CD4-positive, alpha-beta T cell treated with Interleukin-17A for 1 hour (primary cell): ENCODE measurements at regions not wholly inside any gene's neighbourhood (a gene's known extent, or its start where the extent isn't known, plus 50 kb on each side); places are given as distances from the start of the nearest gene placed in this dataset.
"Not testable (repeated sequence)": the region's sequence is repeated elsewhere in the genome, so short reads cannot be mapped to it uniquely, and the experiment has no call there.

Source experiments
- DNase-seq: peaks from one replicate; pipeline ENCODE4 v3.0.0-alpha.2; 2020

- DNase-seq = no peak
These were observed 196.8 kb downstream of the ADRA2A start for GRCh38 chr10:111273635-111274034.

- DNase-seq = no peak
These were observed 198.3 kb downstream of the ADRA2A start for GRCh38 chr10:111275091-111275490.

GRCh38 chr10:111277661-111278060 is 200.8 kb downstream of the ADRA2A start:
- no peak for DNase-seq

GRCh38 chr10:111278266-111278665 is 201.4 kb downstream of the ADRA2A start:
- no peak for DNase-seq

- DNase-seq = no peak
These were observed 204.7 kb downstream of the ADRA2A start for GRCh38 chr10:111281516-111281915.

GRCh38 chr10:111289461-111289860 is 212.6 kb downstream of the ADRA2A start:
- DNase-seq = no peak

- DNase-seq = no peak
These were observed 213.8 kb downstream of the ADRA2A start for GRCh38 chr10:111290649-111291048.

- no peak for DNase-seq
These were observed 219.0 kb downstream of the ADRA2A start for GRCh38 chr10:111295788-111296187.

- DNase-seq = no peak
These were observed 220.6 kb downstream of the ADRA2A start for GRCh38 chr10:111297351-111297848.

GRCh38 chr10:111298031-111298430 is 221.2 kb downstream of the ADRA2A start:
- DNase-seq = no peak

GRCh38 chr10:111299037-111299436 is 222.2 kb downstream of the ADRA2A start:
- DNase-seq = no peak

- DNase-seq = no peak
These were observed 227.1 kb downstream of the ADRA2A start for GRCh38 chr10:111303887-111304286.

GRCh38 chr10:111316722-111317212 is 239.9 kb downstream of the ADRA2A start:
- no peak for DNase-seq

GRCh38 chr10:111319866-111320265 is 243.0 kb downstream of the ADRA2A start:
- DNase-seq = no peak

GRCh38 chr10:111323389-111323966 is 246.6 kb downstream of the ADRA2A start:
- DNase-seq = no peak

- not testable (repeated sequence) for DNase-seq
These were observed 255.3 kb downstream of the ADRA2A start for GRCh38 chr10:111332174-111332573.

GRCh38 chr10:111335826-111336225 is 259.0 kb downstream of the ADRA2A start:
- no peak for DNase-seq

GRCh38 chr10:111338035-111338434 is 261.2 kb downstream of the ADRA2A start:
- no peak for DNase-seq

GRCh38 chr10:111338805-111339204 is 262.0 kb downstream of the ADRA2A start:
- no peak for DNase-seq

GRCh38 chr10:111344804-111345203 is 268.0 kb downstream of the ADRA2A start:
- no peak for DNase-seq

- DNase-seq = no peak
These were observed 270.7 kb downstream of the ADRA2A start for GRCh38 chr10:111347386-111348013.

- no peak for DNase-seq
These were observed 271.2 kb downstream of the ADRA2A start for GRCh38 chr10:111348076-111348475.

- no peak for DNase-seq
These were observed 278.0 kb downstream of the ADRA2A start for GRCh38 chr10:111354859-111355258.

- no peak for DNase-seq
These were observed 279.7 kb downstream of the ADRA2A start for GRCh38 chr10:111356571-111356970.

GRCh38 chr10:111357859-111358258 is 281.0 kb downstream of the ADRA2A start:
- no peak for DNase-seq
